ENCODE measurements at regions not wholly inside any gene's neighbourhood (a gene's known extent, or its start where the extent isn't known, plus 50 kb on each side); places are given as distances from the start of the nearest gene placed in this dataset.

DNA sequence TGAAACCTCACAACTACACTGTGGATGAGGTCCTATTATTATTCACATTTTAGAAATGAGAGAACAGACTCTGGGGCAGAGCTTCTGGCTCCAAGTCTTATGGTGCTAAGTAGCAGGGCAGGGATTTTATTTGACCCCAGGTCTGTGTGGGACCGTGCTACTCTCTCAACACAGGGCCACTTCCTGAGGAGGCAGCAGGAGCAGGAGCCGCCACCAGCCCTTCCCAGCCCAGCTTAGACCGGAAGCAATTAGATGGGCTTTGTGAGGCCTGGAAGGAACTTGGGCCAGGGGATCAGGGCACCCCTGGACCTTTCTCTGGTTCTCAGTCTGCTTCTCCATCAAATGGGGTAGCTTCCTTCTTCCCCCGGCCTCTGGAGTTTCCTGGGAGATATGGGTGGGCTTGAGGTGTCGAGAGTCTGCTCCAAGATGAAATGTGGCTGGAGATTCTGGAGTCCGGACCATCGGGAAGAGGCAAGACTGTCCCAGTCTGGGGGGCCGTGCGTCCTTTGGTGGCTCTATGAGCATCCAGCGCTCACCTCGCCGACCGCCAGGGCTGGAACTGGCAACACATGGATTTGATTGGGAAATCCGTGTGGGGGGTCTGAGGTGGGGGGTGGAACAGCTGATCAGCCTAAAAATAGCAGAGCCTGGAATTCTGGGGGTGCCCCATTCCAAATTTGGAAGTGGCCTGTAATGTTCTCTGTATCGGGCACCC, 136.8 kb downstream of the FOXD2 start:
- no peak for DNase-seq (ENCODE audit: low read depth in 3 of 3)

DNA sequence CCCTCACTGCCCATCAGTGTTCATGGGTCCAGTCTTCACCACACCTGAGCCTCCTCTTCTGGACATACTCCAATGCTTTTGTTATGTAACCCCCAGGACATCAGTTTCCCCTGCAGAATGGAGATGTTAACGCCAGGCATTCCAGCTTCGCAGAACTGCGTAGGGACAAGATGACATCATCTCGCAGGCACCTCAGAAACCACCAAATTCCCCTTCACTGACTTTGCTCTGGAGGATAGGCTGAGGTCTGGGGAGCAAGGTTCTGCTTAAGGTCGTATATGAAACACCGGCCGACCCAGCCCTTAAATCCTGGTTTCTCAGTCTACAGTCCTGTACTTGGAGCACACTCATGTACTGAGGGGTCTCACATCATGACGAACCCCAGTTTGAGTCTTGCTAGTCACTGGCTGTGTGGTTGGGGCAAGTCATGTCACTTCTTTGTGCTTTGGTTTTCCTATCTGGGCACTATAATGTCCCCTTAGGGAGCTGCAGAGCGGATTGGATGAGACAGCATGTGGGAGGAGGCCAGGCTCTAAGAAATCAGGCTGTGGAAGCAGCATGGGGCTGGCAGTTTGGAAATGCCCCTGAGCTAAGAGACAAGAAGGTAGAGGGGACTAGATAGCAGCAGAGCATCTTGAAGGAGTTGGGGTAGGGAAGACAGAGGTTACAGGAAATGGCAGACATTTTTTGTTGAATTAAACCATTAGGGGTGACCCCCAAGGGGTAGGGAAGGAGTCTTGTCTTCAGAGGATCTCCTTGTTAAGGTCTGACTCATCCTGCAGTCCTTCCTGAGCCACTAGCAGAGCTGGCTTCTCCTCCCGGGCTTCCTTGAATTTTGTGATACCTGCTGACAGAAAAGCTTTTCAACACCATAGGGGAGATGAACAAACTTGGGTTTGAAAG, 138.3 kb downstream of the FOXD2 start:
- no peak for DNase-seq (ENCODE audit: low read depth in 3 of 3)

DNA sequence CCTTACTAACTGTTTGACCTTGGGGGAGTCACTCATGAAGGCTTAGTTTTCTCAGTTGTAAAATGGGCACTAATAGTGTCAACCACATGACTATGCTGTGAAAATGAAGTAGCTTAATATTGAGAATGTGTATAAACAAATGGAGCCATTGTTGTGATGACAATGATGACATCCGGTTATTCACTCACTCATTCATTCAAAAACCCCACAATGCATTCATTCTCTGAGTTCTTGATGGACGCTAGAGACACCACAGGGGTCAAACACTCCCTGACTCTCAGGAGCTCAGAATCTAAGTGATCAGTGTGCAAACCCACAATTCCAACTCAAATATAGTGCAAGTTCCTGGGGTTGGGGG, 138.9 kb downstream of the FOXD2 start:
- DNase-seq (ENCODE audit: low read depth in 3 of 3), result no peak

DNA sequence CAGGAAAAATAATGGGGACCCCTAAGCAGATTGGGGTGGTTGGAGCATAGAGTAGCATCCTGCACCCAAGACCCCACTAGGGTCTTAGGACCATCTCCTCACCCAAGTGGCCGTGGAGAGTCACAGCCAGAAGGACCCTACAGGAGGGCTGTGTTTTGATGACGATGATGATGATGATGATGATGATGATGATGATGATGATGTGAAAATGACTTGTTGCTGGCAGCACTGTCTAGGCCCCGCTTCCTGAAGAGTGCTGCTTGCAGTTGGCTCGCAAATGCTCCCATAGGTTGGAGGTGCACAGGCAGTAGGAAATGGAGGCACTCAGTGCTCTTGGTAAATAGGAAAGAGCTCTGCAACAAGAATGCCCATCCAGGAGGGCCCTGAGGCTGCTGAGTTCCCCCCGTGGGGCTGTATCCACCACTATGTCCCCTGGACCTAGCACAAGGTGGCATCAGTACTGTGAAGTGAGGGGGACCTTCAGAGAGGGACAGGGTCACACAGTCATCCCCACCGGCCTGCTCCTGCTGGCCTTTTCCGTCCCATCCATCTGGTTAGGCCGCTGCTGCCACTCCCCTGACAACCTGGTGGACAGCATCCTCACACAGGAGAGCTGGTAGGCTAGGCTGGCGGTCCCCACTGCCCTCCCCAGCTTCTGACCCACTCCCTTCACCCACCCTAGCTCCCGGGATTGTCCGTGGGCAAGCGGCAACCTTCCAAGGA, 139.6 kb downstream of the FOXD2 start:
- DNase-seq (ENCODE audit: low read depth in 3 of 3), result no peak

DNA sequence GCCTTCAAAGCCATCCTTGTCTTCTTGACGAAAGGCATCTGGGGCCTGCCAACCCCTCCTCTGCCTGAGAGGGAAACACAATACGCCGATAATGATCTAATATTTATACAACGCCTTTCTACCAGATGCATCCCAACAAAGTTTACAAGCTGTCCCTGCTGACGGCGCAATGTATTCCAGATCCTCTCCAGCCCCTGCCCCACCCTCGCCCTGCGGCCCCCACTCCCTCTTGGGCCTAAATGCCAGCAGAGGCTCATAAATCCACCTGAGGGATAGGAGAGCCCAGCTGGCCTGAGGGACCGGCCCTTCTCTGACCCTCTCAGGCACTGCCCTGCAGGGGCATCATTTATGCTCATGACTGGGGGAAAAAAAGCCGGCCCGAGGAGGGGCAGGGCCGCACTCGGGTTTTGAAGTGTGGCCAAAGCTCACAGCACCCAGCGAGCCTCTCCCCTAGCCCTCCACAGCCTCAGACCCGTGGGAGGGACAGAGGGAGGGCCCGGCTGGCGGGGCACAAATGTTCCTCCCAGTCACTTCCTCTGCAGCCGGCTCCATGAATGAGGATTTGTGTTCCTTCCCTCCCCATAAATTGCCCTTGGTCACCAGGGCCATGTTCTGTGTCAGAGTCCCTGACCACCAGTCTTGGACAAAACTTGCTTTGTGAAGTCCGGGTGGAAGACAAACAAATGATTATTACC, 140.3 kb downstream of the FOXD2 start:
- no peak for DNase-seq (ENCODE audit: low read depth in 3 of 3)

DNA sequence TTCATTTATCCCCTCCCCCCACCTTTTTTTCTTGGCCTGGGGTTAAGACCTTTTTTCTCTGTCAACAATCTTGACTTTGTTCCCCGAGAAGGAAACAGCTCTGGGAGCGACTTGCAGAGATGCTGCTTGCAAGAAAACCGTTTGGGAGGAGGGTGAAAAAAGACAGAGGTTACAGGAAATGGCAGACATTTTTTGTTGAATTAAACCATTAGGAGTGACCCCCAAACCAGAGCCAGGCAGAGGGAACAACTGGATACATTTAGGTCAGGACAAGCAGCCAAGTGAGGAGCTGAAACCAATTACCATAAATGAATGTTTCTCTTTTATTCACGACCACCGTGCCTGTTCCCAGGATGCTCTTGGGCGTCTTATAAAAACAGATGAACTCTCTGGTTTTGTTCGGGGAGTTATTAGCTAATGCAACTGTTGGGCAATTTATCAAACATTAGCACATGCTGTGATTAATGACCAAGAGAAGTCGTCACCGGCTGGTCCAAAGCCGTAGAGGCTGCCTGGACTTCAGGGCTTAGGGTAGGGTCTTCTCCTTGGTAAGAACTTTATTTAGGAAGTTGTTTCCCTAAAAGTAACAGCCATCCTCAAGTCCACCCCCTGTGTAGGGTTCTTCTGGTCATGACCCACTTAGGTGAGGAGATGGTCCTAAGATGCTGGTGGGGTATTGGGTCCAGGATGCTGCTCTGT, 141.0 kb downstream of the FOXD2 start:
- DNase-seq (ENCODE audit: low read depth in 3 of 3), result no peak

DNA sequence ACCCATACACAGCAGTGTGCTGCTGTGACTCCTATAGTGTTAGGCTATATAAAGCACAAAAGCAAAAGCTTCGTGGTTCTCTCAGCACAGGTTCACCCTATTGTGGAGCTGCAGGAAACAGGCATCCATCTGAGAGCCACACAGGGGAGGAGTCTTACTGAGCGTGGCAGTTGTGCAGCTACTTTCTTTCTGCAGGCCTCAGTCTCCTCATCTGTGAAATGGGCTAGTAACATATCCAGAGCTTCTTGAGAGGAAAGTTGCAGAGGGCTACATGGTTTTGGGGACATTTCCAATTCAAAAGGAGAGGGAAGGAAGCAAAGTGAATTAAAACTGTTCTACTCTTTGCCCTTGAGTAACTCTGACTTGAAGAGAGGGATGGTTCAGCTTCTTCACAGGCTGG, 142.0 kb downstream of the FOXD2 start:
- no peak for DNase-seq (ENCODE audit: low read depth in 3 of 3)

DNA sequence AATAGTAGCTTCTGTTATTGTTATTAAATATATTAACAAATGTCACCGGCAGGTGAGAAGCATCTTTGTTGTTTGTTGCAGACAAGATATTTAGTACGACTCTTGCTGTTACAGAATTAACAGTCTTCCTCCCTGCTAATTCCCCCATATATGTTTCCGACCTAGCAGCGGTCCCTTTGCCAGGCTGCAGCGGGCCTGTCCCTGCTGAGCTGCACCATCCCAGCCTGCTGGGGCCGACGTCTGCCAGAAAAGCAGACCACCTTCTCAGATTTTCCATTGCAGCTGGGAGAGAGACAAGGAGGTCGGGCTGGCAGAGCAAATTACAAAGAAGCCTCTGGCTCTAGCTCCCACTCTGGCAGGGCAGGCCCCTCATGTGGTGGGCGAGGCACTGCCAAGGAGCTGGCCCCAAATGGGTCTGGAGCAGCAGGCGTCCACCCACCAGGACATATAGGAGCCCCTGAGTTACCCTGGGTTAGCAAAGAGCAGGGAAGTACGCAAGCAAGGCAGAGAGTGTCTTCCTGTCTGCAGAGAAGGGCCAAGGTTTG, 142.7 kb downstream of the FOXD2 start:
- DNase-seq (ENCODE audit: low read depth in 3 of 3), result no peak

DNA sequence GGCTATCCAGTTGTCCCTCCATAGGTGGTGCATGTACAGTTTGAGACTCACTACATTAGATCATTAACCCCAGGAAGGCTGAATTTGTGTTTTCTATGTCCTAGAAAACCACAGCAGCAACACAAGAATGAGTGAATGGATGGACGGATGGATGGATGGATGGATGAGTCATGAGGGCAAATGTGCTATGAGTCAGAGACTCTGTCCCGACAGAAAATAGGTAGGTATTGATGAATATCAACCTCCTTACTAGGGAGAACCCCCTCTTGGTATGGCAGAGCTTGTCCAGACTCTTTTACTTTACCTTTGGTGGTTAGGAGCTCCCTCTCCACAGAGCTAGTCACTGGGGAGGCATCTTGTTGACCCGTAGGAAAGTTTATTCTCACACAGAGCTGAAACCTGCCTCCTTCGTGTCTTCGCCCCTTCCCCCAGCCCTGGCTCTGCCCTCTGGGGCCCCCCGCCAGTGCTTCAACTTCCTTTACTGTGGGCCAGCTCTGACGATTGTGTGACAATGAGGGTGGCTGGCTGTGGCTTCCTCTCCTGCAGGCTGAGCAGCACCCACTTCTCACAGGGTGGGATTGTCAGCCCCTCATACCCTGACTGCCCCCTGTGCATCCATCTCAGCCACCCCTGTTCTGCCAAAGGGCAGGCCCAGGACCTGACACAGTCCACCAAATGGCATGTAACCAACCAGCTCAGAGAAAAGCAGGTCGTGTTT, 145.2 kb downstream of the FOXD2 start:
- DNase-seq (ENCODE audit: low read depth in 3 of 3), result no peak

DNA sequence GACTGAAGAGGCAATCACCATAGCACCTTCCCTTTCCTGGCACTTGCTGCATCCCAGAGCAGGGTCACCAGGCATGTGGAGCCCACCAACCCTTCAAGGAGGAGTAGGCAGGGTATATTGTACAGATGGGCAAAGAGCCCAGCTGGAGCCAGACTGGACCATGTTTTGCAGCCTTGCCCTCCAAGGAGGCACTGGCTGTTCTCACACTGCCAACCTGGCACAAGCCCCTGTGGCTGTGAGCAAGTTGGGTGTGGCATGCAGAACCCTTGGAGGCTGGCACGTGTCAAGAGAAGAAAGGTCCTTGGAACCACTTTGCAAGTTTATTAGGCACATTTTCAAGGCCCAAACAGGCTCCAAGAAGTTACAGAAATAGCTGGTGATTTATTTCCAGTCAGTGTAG, 146.4 kb downstream of the FOXD2 start:
- DNase-seq (ENCODE audit: low read depth in 3 of 3), result no peak

DNA sequence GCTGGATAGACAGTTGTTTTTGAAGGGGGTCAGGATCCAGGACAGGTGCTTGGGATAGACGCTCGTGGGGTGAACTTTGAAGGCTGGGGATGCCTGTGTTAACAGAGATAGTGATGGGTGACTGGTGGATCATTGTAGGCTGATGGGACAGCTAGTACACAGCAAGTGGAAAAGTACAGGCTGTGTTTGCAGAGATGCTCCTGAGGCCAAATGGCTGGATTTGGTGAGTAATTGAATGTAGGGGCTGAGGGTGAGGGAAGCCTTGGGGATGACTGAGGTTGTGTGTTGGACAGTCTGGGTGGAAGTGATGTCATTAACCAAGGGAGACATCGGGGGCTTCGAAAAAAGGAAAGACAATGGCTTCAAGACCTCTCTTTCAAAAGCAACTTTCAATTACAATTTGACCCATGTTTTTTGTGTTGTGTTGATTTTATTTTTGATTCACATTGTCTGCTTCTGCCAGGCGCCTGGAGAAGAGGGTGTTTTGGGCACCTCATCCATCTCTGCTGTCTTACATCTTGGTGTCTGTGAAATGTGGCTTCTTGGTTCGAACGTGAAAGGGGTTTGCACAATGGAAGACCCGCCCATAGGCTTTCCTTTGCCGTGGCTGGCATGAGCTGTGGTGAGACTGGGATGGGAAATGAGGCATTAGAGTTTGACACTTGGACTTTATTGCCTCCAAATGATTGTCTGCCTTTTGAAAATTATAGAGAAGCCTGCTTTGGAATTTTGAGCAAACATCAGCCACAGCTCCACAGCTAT, 147.5 kb downstream of the FOXD2 start:
- no peak for DNase-seq (ENCODE audit: low read depth in 3 of 3)

DNA sequence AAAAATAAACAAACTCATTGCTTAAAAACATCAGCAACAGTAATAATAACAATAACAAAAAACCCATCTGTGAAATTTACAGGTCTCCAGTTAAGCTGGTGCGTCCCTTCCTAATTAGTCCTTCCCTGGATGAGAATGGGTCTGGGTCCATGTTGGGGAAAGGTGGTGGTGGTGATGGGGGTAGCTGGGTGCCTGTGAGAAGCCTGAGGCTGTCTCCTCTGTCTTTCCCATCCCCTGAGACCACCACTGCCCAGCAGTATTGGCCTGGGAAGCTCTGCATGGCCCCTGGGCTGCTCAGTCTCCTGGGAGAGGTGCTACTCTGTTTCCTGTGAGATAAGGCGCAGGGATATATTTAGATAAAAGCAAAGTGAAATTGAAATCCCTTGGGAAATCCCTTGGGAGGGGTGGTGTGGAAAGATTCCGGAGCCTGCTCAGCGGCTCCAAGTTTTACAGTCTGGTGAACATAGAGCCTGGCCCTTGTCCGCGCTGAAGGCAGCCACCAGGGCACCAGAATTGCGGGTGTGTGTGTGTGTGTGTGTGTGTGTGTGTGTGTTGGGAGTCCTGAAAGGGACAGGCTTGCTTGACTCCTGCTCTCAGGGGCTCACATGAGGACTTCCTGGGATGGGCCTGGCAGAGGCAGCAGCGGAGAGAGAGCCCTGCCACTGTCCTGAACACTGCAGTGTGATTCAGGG, 150.2 kb downstream of the FOXD2 start:
- DNase-seq (ENCODE audit: low read depth in 3 of 3), result no peak

DNA sequence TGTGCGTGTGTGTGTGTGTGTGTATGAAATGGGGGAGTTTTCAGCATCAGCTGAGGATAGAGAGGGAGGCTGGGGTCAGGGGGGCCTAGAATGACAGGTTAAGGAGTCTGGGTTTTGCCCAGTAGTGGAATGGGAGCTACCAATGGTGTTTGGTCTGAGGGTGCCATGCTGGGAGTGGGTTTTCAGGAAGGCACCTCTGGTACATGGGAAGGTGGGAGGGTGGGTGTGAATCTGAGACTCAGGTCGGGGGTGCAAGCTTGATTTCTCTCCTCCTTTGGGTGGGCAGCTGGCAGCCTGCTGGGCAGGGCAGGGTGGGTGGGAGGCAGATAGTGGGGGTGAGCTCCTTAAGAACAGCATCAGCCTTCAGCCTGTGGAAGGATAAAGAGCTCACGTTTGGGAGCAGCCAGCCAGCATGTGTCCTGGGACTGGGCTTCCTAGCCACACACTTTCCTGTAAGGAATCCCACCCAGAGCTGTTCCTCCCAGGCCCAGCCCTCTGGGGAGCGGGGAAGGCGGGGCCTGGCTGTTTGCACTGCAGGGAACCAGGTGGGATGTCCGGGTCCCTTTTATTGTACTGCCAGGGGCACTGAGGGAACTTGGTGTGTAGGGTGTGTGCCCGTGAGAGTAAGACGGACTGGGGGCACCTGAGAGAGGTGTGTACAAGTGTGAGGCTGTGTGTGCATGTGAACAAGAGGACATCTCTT, 152.8 kb downstream of the FOXD2 start:
- DNase-seq (ENCODE audit: low read depth in 3 of 3), result no peak

DNA sequence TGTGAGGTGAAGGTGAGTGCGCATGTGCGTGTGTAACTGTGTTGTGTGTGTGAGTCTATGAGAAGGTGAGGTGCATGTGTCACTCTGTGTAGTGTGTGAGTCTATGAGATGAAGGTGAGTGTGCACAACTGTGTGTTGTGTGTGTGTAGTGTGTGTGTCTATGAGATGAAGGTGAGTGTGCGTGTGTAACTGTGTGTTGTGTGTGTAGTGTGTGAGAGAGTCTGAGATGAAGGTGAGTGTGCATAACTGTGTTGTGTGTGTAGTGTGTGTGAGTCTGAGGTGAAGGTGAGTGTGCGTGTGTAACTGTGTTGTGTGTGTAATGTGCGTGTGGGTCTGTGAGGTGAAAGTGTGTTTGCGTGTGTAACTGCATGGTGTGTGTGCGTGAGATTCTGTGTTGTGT, 154.0 kb downstream of the FOXD2 start:
- no peak for DNase-seq (ENCODE audit: low read depth in 3 of 3)

DNA sequence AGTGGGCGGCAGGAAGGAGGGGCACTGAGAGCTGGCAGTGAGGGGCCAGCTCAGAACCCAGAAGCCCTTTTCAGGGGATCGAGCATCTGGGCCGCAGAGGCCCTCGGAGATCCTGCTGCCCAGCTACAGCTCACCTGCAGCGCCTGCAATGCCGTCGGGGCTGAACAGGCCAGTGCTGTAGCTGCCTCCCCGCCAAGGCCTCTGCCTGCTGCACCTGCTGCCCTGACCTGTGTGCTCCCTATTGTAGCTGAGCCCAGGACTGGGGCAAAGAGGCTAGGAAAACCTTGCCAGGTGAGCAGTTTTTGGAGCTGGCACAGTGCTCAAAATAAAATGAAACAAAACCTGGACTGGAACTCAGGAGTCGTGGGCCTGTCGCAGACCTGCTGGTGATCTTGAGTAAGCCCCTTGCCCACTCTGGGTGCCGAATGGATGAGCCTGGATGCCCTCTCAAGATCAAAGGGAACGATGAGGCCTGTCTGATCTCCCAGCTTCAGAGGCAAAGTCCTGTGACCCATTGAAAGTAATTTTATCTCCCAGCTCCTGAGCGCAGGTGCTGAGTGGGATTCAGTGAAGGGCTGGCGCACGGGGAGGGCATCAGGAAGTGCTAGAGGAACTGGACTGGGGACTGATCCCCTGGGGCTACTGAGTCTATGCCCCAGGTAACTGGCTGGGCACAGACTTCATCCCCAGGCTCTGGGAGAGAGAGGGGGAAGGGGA, 154.6 kb downstream of the FOXD2 start:
- DNase-seq (ENCODE audit: low read depth in 3 of 3), result no peak

DNA sequence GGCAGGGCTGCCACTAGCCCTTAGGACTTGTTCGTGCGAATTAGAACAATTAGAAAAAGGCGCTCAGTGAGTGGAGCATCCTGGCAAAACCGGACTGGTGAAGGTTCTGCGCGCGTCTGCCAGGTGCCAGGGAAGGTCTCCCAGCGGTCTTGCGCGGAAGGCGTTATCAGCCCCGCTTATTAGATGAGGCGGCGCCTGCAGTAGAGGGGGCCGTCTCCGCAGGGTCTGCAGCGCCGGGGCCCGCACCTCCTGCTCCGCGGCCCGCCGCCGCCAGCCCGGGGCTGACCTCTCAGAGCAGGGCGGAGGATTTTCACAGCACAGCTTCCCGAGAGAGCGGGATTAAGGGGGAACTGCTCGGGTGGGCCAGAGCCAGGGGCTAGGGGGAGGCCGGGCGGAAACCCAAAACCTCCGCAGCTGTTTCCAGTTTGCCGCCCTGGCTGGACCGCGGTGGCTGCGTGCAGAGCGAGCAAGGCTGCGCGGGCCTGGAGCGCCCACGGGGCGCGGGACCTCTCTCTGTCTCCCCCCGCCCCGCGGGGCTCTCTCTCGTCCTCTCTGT, 155.2 kb downstream of the FOXD2 start:
- DNase-seq (ENCODE audit: low read depth in 3 of 3), result no peak

DNA sequence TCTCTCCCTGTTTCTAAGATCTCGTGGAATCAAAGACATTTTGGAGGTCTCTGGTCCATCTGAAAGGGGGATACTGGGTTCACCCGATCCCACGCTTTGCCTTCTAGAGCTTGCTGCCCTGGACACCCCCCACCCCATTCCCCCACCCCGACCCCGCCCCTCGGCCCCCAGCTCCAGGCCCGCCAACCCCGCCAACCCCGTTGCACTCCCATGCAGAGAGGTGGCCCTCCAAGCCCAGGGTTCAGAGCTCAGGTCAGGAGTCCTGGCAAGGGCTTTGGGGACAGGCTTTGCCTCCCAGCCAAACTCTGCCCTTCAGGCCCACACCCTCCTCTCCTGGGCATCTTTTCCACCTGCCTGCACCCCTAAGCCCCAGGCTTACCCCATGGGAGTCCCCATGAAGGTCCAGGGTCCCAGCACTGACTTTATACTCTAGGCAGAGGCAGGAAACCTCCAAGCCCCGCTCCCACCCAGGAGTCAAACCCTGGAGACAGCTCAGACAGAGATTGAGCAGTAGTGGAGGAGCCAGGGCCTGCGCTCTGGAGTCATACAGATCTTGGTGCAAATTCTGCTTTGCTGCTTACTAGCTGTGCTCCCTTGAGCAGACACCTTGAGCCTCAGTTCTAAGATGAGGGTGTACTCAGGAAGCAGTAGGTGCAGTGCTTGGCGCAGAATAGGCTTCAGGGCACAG, 155.9 kb downstream of the FOXD2 start:
- no peak for DNase-seq (ENCODE audit: low read depth in 3 of 3)

Data from stimulated activated CD4-positive, alpha-beta T cell treated with anti-CD3 and anti-CD28 coated beads, TNF-alpha, amount 100 ng/mL, for 24 hours (primary cell).